ENCODE measurements at regions not wholly inside any gene's neighbourhood (a gene's known extent, or its start where the extent isn't known, plus 50 kb on each side); places are given as distances from the start of the nearest gene placed in this dataset.

GRCh38 chr16:73464834-73465233 lies 416.9 kb upstream of the ZFHX3 start:
- POLR2A ChIA-PET = no interaction called here
- no peaks in the 10 kb centered on the region for H3K36me3 ChIP-seq (replicated peaks in 1 of 2; ENCODE audit: control insufficient read depth in 1 of 2, insufficient read depth in 2 of 2, low read length in 2 of 2)
- intact Hi-C loops (cut with micrococcal nuclease; ENCODE audit: unreplicated experiment) (no loop called here), in situ Hi-C loops (cut with HindIII; ENCODE audit: extremely low pct_ligation_motif_present, low pct_unique_long_range_greater_than_20kb) (no loop called here)
- H3K4me1 ChIP-seq (ENCODE audit: insufficient read depth, low read length) = no peaks in the 10 kb centered on the region
- H3K27me3 ChIP-seq (ENCODE audit: control insufficient read depth in 1 of 2, insufficient read depth in 2 of 2, low read length in 2 of 2) = peaks cover 0 to 25% of the 10 kb centered on the region in 2 experiments; a peak in 3 of 5 replicates
- BruUV-seq (replicated peaks) = no TSS peak
- no peaks in the 10 kb centered on the region for H4K20me1 ChIP-seq (ENCODE audit: insufficient read depth, low read length)
- H3K4me2 ChIP-seq (ENCODE audit: low read depth, low read length) = no peak overlapping the region
- no peak for DNase-seq (ENCODE audit: low spot score)
- 22% methylated on average over 11 of the region's 11 CpGs for WGBS (ENCODE audit: low lambda C conversion rate)
- ATAC-seq = no peak
- TF ChIP-seq ZNF343 (CRISPR knock-in tag; IDR thresholded peaks at IDR 0.05) (no peak), PHB2 (IDR thresholded peaks at IDR 0.05; ENCODE audit: partially characterized antibody) (no peak)
- no peak overlapping the region for H3K4me3 ChIP-seq (replicated peaks in 1 of 3; ENCODE audit: insufficient read depth in 1 of 3, low read depth in 2 of 3, low read length in 3 of 3)
- H3K9ac ChIP-seq (ENCODE audit: insufficient read depth, low read depth, low read length) = no peak overlapping the region
- no peak overlapping the region for H3K27ac ChIP-seq (ENCODE audit: extremely low read length, insufficient read depth, low read length)
- FAIRE-seq = no peak
- no peaks in the 10 kb centered on the region for H3K79me2 ChIP-seq (ENCODE audit: insufficient read depth, low read length)
- H2AFZ ChIP-seq (ENCODE audit: low read length) = no peak overlapping the region
- CTCF ChIA-PET (ENCODE audit: low intra/inter-chr PET ratio, low total read pairs) = no interaction called here
- no peaks in the 10 kb centered on the region for H3K9me3 ChIP-seq (ENCODE audit: low read length)

- in situ Hi-C loops (cut with HindIII; ENCODE audit: extremely low pct_ligation_motif_present, low pct_unique_long_range_greater_than_20kb) = no loop called here
- ChIA-PET POLR2A (no interaction called here), CTCF (ENCODE audit: low intra/inter-chr PET ratio, low total read pairs) (no interaction called here)
Observed at GRCh38 chr16:73459586-73459985, 411.7 kb upstream of the ZFHX3 start.

More at GRCh38 chr16:73459586-73459985, 411.7 kb upstream of the ZFHX3 start:
- Histone ChIP-seq H3K4me3 (replicated peaks in 1 of 3; ENCODE audit: insufficient read depth in 1 of 3, low read depth in 2 of 3, low read length in 3 of 3) (no peak overlapping the region), H3K4me2 (ENCODE audit: low read depth, low read length) (no peak overlapping the region), H3K36me3 (replicated peaks in 1 of 2; ENCODE audit: control insufficient read depth in 1 of 2, insufficient read depth in 2 of 2, low read length in 2 of 2) (no peaks in the 10 kb centered on the region), H3K4me1 (ENCODE audit: insufficient read depth, low read length) (no peaks in the 10 kb centered on the region), H3K27ac (ENCODE audit: extremely low read length, insufficient read depth, low read length) (no peak overlapping the region), H3K79me2 (ENCODE audit: insufficient read depth, low read length) (no peaks in the 10 kb centered on the region), H3K9me3 (ENCODE audit: low read length) (no peaks in the 10 kb centered on the region), H4K20me1 (ENCODE audit: insufficient read depth, low read length) (no peaks in the 10 kb centered on the region), H2AFZ (ENCODE audit: low read length) (no peak overlapping the region), H3K9ac (ENCODE audit: insufficient read depth, low read depth, low read length) (no peak overlapping the region), H3K27me3 (ENCODE audit: control insufficient read depth in 1 of 2, insufficient read depth in 2 of 2, low read length in 2 of 2) (peaks cover 0 to 7% of the 10 kb centered on the region in 2 experiments; a peak in 3 of 5 replicates)
- WGBS (ENCODE audit: low lambda C conversion rate) = 22% methylated on average over 5 of the region's 5 CpGs
- no peak for ATAC-seq
- DNase-seq (ENCODE audit: low spot score) = no peak
- no TSS peak for BruUV-seq (replicated peaks)
- intact Hi-C loops (cut with micrococcal nuclease; ENCODE audit: unreplicated experiment) = no loop called here
- no peak for FAIRE-seq
- TF ChIP-seq HIC2 (CRISPR knock-in tag; IDR thresholded peaks at IDR 0.05; ENCODE audit: low read depth) (no peak), MAFF (IDR thresholded peaks at IDR 0.05; ENCODE audit: low read depth, low read length) (peak; percentile 66; the same call in 1 of the 2 replicates), MAFK (conservative IDR thresholded peaks at IDR 0.05 in 1 of 2, IDR thresholded peaks at IDR 0.05 in 1 of 2; ENCODE audit: low read length in 2 of 2) (peak; percentile 50 to 84; a peak in 3 of 4 replicates)

Measured in HepG2 (cell line).